ENCODE measurements at regions not wholly inside any gene's neighbourhood (a gene's known extent, or its start where the extent isn't known, plus 50 kb on each side); places are given as distances from the start of the nearest gene placed in this dataset.

DNA sequence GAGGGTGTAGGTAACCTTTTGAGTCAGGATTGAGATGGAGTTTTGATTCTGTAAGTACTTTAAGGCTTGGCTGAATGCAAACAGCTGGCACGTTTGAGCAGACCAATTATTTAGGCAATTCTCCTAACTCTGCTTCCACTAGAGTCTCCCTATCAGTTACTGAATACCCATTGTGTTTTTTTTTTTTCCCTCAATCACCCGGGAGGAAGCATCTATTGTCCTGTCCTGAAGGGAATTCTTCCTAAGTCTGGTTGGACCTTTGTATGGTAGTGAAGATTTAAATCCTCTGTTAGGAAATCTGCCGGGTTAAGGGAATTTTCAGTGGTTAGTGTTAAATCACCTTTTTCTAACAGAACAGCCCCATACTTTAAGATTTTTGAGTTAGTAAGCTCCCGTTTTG is 571.2 kb upstream of the USP24 start:
- no peak for TF ChIP-seq POLR2AphosphoS5 (IDR thresholded peaks at IDR 0.05; ENCODE audit: low read length)
- TF ChIP-seq CREB1 (IDR thresholded peaks at IDR 0.05; ENCODE audit: low read depth), result no peak
